Progenitor cell of endocrine pancreas (in vitro differentiated cells): ENCODE measurements at regions not wholly inside any gene's neighbourhood (a gene's known extent, or its start where the extent isn't known, plus 50 kb on each side); places are given as distances from the start of the nearest gene placed in this dataset.

Experiments
- DNase-seq: peaks from one replicate; pipeline ENCODE4 v3.0.0; 2021; ENCODE audit warnings: low spot score; ENCODE audit not compliant: unreplicated experiment
- H3K27ac Mint-ChIP-seq: 2 replicates; pipeline ENCODE4 v1.8.0; 2021; ENCODE audit warnings: mild to moderate bottlenecking, moderate library complexity, mixed read lengths
- H3K27me3 Mint-ChIP-seq: 2 replicates; pipeline ENCODE4 v1.8.0; 2021; ENCODE audit warnings: mixed read lengths
- H3K36me3 Mint-ChIP-seq: 2 replicates; pipeline ENCODE4 v1.8.0; 2022; ENCODE audit warnings: mixed read lengths; ENCODE audit not compliant: insufficient read depth
- H3K4me1 Mint-ChIP-seq: 2 replicates; pipeline ENCODE4 v1.8.0; 2021; ENCODE audit warnings: low read depth, mixed read lengths
- H3K4me3 Mint-ChIP-seq: 2 replicates; pipeline ENCODE4 v1.8.0; 2021; ENCODE audit warnings: low read depth, mild to moderate bottlenecking, moderate library complexity, mixed read lengths
- H3K9me3 Mint-ChIP-seq: 2 replicates; pipeline ENCODE4 v1.8.0; 2021; ENCODE audit warnings: low read depth, mixed read lengths
- CTCF ChIP-seq: fragments of 200-600 bp; sonication (generic); IDR thresholded peaks from one replicate; pipeline ENCODE4 v1.5.0; 2021; ENCODE audit warnings: antibody characterized with exemption, mild to moderate bottlenecking; ENCODE audit not compliant: unreplicated experiment

GRCh38 chr17:72069586-72070202 is 51.1 kb upstream of the SOX9 start:
- Mint-ChIP-seq H3K27me3 (peaks cover 5% of the 10 kb centered on the region), H3K9me3 (peaks cover 7% of the 10 kb centered on the region), H3K27ac (no peak overlapping the region), H3K36me3 (peaks cover 9% of the 10 kb centered on the region), H3K4me1 (peaks cover 46% of the 10 kb centered on the region), H3K4me3 (no peak overlapping the region)
- DNase-seq, result no peak
- no peak for TF ChIP-seq CTCF
